Stimulated activated CD8-positive, alpha-beta memory T cell treated with anti-CD3 and anti-CD28 coated beads, Interleukin-2, amount 100 ng/mL, for 1 hour (primary cell): ENCODE measurements at regions not wholly inside any gene's neighbourhood (a gene's known extent, or its start where the extent isn't known, plus 50 kb on each side); places are given as distances from the start of the nearest gene placed in this dataset.
"Not testable (repeated sequence)": the region's sequence is repeated elsewhere in the genome, so short reads cannot be mapped to it uniquely, and the experiment has no call there.

Experiments
- DNase-seq, 2 donors: peaks; one replicate each; pipeline ENCODE4 v3.0.0-alpha.2; 2020; ENCODE audit warnings: low read depth in 2 of 2

DNA sequence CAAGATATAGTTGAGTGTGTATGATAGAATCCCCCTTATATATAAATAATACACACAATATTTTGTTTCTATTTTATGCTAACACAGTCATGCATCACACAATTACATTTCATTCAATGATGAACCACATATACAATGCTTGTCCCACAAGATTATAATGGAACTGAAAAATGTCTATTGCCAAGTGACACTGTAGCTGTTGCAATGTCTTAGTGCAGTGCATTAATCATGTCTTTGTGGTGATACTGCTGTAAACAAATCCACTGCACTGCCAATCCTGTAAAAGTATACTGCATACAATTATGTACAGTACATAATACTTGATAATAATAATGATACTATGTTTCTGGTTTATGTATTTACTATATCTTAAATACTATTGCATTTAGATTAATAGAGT, 512.1 kb upstream of the CNTN3 start:
- DNase-seq = no peak

DNA sequence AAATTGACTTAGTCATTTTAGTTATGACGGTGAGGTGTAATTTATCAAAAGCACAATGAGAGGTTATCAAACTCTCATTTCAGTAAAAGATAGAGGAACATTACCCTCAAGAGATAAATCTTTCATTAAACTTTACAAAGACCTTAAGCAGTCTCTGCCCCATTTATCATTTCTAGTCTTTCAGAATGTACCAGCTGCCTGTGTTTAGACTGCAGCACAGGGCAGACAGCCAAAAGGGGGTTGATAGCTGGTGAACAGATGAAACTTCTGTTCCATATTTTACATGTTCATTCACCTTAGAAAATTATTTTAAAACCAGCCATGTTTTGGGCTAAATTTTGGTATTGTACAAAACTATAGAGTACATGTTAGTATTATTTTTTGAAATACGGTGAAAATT, 514.6 kb upstream of the CNTN3 start:
- no peak for DNase-seq

DNA sequence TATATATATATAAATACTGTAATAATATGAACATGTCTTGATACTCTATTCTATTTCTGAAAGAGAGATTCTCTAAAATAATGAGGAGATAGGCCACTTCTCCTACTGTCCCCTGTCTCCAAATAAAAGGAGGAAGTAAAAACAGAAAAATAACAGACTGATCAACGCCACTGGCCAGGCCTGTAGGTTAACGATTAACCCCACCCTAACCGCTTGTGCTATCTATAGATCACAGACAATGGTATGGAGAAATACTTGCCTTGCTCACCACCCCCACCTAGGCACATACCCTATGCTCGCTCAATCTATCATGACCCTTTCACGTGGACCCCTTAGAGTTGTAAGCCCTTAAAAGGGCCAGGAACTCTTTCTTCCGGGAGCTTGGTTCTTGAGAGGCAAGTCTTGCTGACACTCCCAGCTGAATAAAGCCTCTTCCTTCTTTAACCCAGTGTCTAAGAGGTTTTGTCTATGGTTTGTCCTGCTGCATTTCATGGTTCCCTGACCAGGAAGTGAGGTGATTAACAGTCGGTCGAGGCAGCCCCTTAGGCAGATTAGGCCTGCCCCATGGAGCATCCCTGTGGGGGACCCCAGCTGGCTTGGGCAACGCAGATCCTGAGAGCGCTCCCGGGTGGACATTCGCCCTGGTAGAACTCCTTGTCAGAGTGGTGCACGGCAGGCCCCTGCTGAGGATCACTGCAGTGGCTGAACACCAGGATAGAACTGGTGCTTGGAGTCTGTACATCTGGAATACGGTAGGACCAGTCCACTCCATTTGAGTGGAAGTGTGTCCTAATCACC, 521.8 kb upstream of the CNTN3 start:
- DNase-seq = no peak

DNA sequence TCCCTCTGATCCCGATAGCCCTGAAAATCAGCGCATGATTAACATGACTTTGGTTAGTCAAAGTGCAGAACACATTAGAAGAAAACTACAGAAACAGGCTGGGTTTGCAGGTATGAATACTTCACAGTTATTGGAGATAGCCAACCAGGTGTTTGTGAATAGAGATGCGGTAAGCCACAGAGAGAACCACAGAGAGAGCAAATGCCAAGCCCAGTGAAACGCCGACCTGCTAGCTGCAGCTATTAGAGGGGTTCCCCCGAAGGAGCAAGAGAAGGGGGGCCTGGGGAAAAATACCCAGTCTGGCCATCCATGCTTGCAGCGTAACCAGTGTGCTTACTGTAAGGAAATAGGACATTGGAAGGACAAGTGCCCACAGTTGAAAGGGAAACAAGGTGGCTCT, 523.9 kb upstream of the CNTN3 start:
- no peak for DNase-seq

DNA sequence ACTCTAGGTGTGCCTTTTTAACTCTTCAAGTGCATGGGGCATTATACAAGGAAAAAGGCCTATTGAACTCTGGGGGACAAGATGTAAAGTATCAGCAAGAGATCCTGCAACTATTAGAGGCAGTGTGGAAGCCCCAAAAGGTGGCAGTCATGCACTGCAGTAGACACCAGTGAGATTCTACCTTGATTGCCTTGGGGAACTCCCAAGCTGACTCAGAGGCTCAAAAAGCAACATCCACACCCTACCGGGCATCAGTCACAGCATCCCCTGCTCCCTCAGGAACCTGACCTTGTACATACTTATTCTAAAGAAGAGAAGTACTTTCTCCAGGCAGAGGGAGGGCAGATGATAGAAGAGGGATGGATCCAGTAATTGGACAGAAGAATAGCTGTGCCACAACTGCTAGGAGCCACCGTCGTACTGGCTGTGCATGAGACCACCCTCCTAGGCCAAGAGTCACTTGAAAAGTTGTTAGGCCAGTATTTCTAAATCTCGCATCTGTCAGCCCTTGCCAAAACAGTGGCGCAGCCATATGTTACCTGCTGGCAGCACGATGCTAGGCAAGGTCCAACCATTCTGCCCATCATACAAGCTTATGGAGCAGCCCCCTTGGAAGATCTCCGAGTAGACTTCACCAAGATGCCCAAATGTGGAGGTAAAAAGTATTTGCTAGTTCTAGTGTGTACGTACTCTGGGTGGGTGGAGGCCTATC, 523.1 kb upstream of the FRG2C start:
- DNase-seq = no peak

DNA sequence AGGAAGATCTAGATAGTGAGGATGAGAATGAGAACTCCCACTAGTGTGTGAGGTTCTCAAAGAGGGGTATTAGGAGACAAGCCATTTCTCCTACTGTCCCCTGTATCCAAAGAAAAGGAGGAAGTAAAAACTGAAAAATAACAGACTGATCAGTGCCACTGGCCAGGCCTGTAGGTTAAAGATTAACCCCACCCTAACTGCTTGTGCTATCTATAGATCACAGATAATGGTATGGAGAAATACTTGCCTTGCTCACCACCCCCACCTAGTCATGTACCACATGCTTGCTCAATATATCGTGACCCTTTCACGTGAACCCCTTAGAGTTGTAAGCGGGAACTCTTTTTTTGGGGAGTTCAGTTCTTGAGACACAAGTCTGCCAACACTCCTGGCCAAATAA, 519.7 kb upstream of the FRG2C start:
- DNase-seq = no peak

DNA sequence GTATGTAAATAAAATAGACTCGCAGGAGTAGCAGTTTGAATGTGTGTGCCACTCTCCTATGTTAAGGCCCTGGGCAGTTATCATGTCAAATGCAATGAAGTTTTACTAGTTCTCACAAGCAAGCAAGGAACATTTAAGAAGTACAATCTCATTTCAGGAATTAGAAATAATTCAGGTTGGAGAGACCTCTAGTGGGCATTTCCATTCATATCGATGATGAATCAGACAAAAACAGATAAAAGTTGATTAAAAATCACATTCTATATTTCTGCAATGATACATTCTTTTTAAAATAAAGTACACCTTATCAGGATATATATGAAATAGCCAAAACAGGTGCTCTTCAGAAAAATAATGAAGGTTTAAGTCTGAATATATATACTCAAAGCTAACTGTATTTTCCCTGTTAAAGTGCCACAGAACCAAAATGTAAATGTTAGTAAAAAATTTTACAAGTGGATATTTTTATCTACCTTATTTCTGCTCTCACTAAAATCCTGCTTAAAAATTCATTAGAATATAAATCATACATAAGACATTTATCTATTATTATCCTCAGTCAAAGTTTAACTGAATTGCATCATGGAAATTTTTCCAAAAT, 492.4 kb upstream of the FRG2C start:
- no peak for DNase-seq

DNA sequence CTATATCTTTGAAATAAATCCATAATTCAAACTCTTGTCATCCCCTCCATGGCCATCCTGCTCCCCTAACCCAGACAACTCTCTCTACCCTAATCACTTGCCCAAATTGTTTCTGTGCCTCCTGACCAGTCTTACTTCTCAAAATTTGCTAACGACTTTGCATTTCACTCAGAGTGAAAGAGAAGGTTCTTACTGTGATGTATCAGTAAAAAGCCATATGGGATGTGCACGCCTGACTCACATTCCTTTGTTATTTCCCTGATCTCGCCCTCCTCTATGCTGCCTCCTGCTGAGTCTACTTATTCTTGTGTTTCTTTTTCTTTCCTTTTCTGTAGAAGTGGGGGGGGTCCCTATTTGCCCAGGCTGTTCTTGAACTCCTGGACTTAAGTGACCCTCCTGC, 487.2 kb upstream of the FRG2C start:
- no peak for DNase-seq

DNA sequence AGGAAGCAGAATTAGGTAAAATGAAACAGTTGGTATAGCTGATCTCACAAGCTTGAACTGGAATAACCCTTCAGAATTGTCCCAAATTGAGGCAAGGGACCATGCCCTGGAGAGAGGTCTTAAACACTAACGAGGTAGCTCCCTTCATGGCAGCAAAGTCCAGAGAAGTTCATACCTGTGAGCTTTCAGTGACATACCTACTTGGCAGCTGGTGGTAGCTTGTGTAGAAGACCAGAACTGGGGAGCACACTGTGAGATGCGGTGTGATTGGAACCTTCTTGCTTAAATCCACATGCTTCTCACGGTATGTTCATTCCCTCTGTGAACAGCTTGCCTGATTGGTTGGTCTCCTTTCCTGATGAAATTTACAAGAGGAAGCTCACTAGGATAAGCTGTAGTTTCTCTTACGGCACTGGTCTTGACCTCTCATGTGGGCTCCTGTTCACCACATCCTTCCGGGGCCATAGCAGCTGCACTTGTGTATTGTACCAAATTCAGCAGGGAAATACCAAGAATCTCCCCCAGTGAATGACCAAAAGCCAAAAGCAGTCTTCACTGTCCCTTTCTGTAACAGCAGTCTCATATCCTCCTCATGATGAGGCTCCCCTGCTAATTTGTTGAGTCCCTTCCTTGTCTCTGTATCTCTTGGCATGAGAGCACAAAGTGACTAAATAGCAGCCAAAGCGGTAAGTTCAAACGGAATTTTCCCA, 483.7 kb upstream of the FRG2C start:
- no peak for DNase-seq

DNA sequence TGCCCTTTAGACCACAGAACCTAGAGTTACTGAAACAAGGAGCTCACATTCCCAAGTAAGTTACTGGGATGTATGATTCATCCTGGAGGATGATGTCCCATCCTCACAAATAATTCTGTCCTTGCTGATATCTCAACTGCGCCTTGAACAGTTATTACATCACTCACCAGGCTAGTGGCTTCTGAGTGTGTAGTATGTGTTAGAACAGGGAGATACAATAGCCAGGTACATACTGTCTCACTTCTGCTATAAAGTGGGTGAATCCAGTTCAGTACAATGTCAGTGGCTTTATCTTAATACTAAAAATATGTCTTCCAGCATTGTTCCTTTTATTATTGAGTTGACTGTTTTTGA, 483.2 kb upstream of the FRG2C start:
- no peak for DNase-seq

DNA sequence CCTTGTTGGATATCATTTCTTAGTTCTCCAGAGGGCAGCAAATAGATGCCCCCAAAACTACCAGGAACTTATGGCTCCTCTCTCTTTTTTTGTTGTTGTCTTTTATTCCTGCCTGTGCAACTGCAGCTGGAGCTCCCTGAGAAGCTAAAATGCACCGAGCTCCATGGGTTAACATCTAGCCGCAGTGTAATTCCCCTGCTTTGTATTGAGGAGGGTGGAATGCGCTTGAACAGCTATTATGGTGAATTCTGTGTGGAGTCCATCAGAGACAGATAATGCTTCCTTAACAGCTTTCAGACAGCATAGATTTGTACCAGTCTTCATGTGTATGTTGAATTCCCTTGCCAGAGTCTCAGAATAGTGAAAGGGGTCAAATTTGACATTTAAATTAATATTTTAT, 475.2 kb upstream of the FRG2C start:
- DNase-seq = no peak

DNA sequence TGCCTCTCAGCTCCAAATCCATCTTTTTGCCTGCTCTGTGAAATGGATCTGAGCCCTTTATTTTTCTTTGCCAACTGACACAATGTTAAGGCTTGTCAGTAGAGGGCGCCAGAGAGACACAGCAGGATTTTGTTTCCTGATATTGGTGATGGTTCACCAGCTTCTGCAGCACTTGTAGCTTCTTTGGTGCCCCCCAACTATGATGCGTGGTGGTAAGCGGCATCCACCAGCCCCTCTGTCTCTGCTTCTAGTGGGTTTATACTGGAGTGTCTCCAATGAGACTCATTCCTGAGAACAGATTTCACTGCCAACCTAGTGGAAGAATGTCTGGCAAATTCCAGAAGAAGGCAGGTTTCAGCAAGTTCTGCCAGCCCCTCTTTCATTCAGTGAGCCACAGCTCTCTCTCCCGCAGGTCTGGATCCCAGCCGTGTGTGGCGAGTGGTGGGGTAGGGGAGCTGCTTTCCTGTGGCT, 471.9 kb upstream of the FRG2C start:
- DNase-seq = peak; percentile 7 to 25

DNA sequence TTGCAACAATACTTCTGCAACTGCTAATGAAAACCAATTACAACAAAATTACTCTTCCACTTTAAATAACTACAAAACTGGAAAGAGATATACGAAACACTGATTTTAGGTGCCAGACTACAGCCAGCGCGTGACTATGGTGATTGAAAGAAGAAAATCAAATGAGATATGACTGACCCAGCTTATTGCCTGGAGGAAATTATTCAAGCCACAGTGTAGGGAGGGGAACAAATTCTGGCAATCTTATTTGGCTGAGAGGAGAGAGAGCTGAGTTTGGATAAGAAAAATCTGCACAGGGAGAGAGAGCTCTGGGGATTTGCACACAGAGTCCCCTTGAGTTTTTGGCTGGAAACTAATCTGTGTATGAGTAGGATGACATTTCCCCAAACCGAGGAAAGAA, 470.3 kb upstream of the FRG2C start:
- DNase-seq = no peak

DNA sequence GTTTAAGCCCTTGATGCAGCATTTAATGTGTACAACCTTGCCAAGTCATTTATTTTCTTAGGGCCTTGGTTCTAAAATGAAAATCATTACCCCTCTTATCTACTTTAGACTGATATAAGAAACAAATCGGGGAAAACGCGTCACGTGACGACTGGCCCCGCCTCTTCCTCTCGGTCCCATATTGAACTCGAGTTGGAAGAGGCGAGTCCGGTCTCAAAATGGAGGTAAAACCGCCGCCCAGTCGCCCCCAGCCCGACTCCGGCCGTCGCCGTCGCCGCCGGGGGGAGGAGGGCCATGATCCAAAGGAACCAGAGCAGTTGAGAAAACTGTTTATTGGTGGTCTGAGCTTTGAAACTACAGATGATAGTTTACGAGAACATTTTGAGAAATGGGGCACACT, 449.8 kb upstream of the FRG2C start:
- DNase-seq = not testable (repeated sequence)

DNA sequence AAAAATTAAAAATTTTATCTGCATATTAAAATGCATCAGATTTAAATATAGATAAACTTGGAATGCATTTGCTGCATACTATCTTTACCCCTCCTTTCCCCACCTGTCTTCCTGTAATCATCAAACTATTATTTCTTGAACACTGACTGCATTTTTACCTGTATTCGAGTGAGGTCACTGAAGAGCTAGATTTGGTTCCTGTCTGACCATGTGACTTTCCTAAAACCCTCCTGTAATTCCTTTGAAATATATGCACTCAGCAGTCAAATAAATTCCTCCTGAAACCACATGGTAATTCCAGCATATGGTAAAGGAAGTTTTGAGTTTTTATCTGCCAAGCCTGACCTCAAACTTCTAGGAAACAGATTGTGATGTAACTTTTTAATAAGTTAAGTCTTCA, 445.6 kb upstream of the FRG2C start:
- DNase-seq = no peak

DNA sequence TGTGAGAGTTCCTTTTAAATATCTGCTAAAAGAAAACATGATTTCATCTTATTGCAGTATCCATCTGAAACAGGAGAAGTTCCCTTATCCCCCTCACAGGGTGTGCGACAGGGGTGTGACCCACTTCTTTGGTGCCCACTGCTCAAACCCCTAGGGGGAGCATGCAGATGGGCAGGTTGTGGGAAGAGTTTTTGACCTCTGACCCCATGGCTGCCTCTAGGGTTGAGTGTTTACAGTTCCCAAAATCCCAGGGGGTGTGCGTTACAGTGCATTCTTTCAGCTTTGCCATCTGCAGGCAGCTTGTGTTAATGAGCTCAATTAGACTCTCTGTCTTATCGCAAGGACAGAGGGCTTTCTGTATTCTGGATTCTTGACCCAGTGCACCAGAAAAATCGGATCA, 443.2 kb upstream of the FRG2C start:
- no peak for DNase-seq

DNA sequence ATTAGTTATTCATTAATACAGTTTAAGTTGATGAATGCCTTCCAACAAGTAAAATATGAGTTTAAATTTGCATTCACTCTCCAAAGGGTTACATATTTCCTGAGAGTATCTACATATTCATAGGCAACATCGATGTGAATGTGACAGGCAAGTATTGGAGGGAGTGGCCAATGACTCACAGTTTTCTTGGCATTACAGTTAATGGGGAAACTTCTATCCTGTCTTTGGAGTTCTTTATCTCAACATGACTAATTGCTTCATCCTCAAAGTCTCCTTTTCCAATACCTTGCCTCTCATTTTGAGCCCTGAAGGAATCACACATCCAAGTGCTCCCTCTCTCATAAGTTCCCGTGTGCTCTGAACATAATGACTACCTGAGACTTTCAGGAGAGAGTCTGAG, 439.7 kb upstream of the FRG2C start:
- DNase-seq = no peak

DNA sequence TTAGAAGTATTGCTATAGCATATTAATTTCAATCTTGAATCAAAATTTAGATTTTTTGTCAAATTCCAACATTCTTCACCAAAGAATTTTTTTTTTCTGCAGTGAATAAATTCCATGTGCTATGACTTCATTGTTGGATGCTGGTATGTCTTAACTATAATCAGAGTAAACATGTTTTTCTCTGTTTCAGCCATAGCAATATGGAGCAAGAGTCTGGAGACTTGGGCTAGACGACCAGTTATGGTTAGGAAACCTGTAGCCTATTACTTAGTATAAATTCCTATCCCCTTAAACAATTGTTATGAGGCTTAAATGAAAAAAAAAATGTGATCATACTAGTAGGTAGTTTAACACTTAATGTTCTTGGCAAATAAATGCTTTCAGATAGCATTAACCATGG, 431.9 kb upstream of the FRG2C start:
- DNase-seq = no peak

DNA sequence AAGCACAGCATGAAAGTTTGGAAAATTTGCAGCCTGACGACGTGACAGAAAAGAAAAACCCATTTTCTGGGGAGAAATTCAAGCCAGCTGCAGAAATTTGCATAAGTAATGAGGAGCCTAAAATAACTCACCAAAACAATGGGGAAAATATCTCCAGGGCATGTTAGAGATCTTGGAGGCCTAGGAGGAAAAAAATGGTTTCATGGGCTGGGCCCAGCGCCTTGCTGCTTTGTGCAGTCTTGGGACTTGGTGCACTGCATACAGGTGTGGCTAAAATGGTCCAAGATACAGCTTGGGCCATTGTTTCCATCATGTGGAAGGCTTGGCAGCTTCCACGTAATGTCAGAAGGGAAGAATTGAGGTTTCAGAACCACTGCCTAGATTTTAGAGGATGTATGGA, 428.5 kb upstream of the FRG2C start:
- no peak for DNase-seq

DNA sequence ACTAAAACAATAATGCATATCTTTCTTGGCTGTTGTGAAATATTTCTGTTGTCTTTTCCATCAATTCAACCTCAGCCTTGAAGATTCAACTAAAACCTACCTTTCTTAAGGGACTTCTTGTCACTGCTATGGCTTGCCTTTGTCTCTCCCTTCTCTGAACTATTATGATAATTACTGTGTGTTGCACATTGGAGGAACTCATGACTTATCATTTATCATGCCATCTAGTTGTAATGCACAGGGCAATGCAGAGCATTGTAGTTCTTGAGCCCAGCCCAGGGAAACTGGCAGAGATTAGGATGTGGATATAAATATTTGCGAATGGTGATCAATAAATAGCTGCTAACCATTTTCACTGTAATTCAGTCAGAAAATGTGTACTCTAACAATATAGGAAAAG, 427.1 kb upstream of the FRG2C start:
- DNase-seq = no peak

DNA sequence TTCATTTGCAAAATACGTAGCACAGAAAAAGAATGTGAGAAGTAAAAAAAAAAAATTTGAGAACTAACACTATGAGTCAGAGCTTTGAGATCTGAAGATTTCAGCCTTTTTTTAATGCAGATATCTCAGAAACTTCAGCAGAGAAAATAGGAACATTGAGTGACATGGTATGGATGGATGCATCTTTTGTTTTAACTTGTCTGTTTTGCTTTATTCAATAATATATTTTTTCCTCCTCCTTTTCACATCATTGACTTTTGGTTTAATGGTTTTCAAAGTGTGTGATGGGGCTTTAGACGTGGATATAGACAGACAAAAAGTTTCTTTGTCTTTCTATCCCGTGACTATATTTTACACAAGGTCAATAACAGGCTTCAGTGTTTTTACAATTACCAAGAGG, 426.7 kb upstream of the FRG2C start:
- DNase-seq = no peak

DNA sequence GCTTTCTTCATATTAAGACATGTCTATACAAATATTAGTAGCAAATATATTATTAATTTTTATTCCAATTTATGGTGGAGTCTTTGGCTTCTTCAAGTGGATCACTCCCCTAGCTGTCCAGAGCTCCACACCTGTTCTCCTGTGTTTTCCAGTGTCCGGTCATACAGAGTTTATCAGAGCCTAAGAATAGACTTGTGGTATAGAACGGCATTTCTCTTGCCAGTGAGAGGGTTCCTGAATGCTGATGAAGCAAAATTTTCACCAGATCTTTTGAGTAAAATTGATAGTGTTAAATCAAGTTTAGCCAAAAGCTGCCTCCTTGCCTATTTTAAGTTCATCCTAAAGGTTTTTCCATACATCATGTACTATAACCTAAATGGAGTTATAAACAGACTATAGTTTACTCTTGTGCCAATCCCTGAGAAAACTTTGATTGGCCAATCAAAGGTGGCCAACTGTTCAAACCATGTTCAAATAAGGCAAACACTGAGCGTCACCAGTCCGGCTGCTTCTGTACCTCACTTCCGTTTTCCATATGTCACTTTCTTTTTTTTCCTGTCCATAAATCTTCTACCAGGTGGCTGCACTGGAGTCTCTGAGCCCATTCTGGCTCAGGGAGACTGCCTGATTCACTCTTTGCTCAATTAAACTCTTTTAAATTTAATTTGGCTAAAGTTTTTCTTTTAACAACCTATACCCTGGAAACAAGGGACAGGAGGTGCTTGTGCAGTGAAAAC, 422.7 kb upstream of the FRG2C start:
- not testable (repeated sequence) for DNase-seq
